GM23338 (cell line): ENCODE measurements at regions not wholly inside any gene's neighbourhood (a gene's known extent, or its start where the extent isn't known, plus 50 kb on each side); places are given as distances from the start of the nearest gene placed in this dataset.
"Not testable (repeated sequence)": the region's sequence is repeated elsewhere in the genome, so short reads cannot be mapped to it uniquely, and the experiment has no call there.

Experiments used
- ATAC-seq: fragments of 200-7000 bp; cut with Tn5 transposase; 3 replicates; pipeline ENCODE4 v1.9.1; 2020
- DNase-seq: peaks from one replicate; pipeline ENCODE4 v3.0.0-alpha.2; 2015; ENCODE audit warnings: low spot score
- H2AFZ ChIP-seq: fragments of 200-600 bp; sonication (generic); 2 replicates; pipeline ENCODE4 v1.8.0; 2016; ENCODE audit warnings: antibody characterized with exemption, mild to moderate bottlenecking, moderate library complexity
- H3F3A ChIP-seq: fragments of 200-600 bp; sonication (generic); replicated peaks from 2 replicates; pipeline ENCODE4 v1.8.0; 2017; ENCODE audit warnings: antibody characterized with exemption, mixed run types, low read depth
- H3K27ac ChIP-seq: fragments of 200-600 bp; sonication (generic); 2 replicates; pipeline ENCODE4 v1.6.1; 2016; ENCODE audit warnings: low read depth
- H3K27me3 ChIP-seq: fragments of 200-600 bp; sonication (generic); 2 replicates; pipeline ENCODE4 v1.8.0; 2016; ENCODE audit warnings: mild to moderate bottlenecking, mixed run types, moderate library complexity; ENCODE audit not compliant: insufficient read depth
- H3K36me3 ChIP-seq: fragments of 200-600 bp; sonication (generic); 2 replicates; pipeline ENCODE4 v1.8.0; 2016; ENCODE audit warnings: mild to moderate bottlenecking; ENCODE audit not compliant: insufficient read depth
- H3K4me1 ChIP-seq: fragments of 200-600 bp; sonication (generic); 2 replicates; pipeline ENCODE4 v1.8.0; 2016; ENCODE audit warnings: mild to moderate bottlenecking, moderate library complexity; ENCODE audit not compliant: insufficient read depth
- H3K4me2 ChIP-seq: fragments of 200-600 bp; sonication (generic); 2 replicates; pipeline ENCODE4 v1.7.1; 2017; ENCODE audit warnings: mixed run types
- H3K4me3 ChIP-seq: fragments of 200-600 bp; sonication (generic); 2 replicates; pipeline ENCODE4 v1.6.1; 2016; ENCODE audit warnings: mixed run types
- H3K79me2 ChIP-seq: fragments of 200-600 bp; sonication (generic); replicated peaks from 2 replicates; pipeline ENCODE4 v1.8.0; 2017; ENCODE audit warnings: mild to moderate bottlenecking; ENCODE audit not compliant: insufficient read depth
- H3K9me2 ChIP-seq: fragments of 200-600 bp; sonication (generic); 2 replicates; pipeline ENCODE4 v1.8.0; 2017; ENCODE audit not compliant: insufficient read depth
- H4K20me1 ChIP-seq: fragments of 200-600 bp; sonication (generic); replicated peaks from 2 replicates; pipeline ENCODE4 v1.8.0; 2017; ENCODE audit warnings: mild to moderate bottlenecking; ENCODE audit not compliant: insufficient read depth
- H3K27ac Mint-ChIP-seq: 2 replicates; pipeline ENCODE4 v1.8.0; 2020; ENCODE audit warnings: inconsistent platforms, mild to moderate bottlenecking, moderate library complexity, mixed read lengths
- H3K27me3 Mint-ChIP-seq: 3 replicates; pipeline ENCODE4 v1.8.0; 2022; ENCODE audit warnings: low read depth, mild to moderate bottlenecking, moderate library complexity, mixed read lengths, inconsistent platforms; ENCODE audit not compliant: insufficient read depth, poor library complexity
- H3K36me3 Mint-ChIP-seq: 3 replicates; pipeline ENCODE4 v1.8.0; 2021; ENCODE audit warnings: low read depth, mild to moderate bottlenecking, inconsistent platforms, moderate library complexity, mixed read lengths
- H3K4me1 Mint-ChIP-seq: 3 replicates; pipeline ENCODE4 v1.8.0; 2020; ENCODE audit warnings: mild to moderate bottlenecking, inconsistent platforms, mixed read lengths
- H3K4me3 Mint-ChIP-seq: 3 replicates; pipeline ENCODE4 v1.8.0; 2021; ENCODE audit warnings: moderate library complexity, mild to moderate bottlenecking, inconsistent platforms, mixed read lengths
- H3K9me3 Mint-ChIP-seq: 3 replicates; pipeline ENCODE4 v1.8.0; 2020; ENCODE audit warnings: moderate library complexity, mild to moderate bottlenecking, inconsistent platforms, mixed read lengths
- EZH2 ChIP-seq: fragments of 200-600 bp; sonication (generic); IDR thresholded peaks from one replicate; pipeline ENCODE4 v1.8.0; 2017; ENCODE audit warnings: antibody characterized with exemption, mild to moderate bottlenecking, low read depth; ENCODE audit not compliant: unreplicated experiment
- EZH2phosphoT487 ChIP-seq: fragments of 200-600 bp; sonication (generic); IDR thresholded peaks from one replicate; pipeline ENCODE4 v1.8.1; 2018; ENCODE audit warnings: antibody characterized with exemption; ENCODE audit not compliant: unreplicated experiment
- NANOG ChIP-seq: IDR thresholded peaks from 2 replicates; pipeline ENCODE4 v1.6.1; 2016; ENCODE audit warnings: antibody characterized with exemption, borderline replicate concordance
- STAT1 ChIP-seq: IDR thresholded peaks from one replicate; pipeline ENCODE4 v1.6.1; 2016; ENCODE audit warnings: antibody characterized with exemption; ENCODE audit not compliant: unreplicated experiment
- TF ChIP-seq, protein P1 (sequence below): fragments of 250-450 bp; sonication (Bioruptor Pico); IDR thresholded peaks from 2 replicates; pipeline ENCODE4 v1.5.0; 2020; ENCODE audit warnings: mild to moderate bottlenecking, moderate library complexity

DNA sequence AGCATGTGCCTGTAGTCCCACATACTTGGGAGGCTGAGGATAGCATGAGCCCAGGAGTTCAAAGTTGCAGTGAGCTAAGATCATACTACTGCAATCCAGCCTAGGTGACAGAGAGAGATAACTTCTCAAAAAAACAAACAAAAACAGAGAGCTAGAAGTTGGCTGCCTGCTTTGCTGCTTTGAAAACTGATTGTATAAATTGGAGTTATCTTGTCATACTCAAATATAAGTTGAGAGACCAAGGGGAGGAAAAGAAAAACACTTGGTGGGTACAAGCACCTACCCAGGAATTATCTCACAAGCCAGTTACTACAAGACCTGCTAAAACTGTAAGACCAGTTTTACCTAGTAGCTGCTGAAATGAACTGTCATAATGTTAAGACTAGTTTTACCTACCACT is 112.5 kb upstream of the SKAP2 start:
- H4K20me1 ChIP-seq, result no peaks in the 10 kb centered on the region
- H2AFZ ChIP-seq, result no peak overlapping the region
- no peak for DNase-seq
- no peaks in the 10 kb centered on the region for H3K4me1 ChIP-seq
- Mint-ChIP-seq H3K27me3 (peaks cover 2% of the 10 kb centered on the region), H3K4me3 (no peak overlapping the region), H3K4me1 (no peaks in the 10 kb centered on the region), H3K27ac (no peak overlapping the region), H3K9me3 (peaks cover 7% of the 10 kb centered on the region; the same call in 2 of the 3 replicates), H3K36me3 (no peaks in the 10 kb centered on the region)
- TF ChIP-seq NANOG, result no peak
- TF ChIP-seq, protein P1, sequence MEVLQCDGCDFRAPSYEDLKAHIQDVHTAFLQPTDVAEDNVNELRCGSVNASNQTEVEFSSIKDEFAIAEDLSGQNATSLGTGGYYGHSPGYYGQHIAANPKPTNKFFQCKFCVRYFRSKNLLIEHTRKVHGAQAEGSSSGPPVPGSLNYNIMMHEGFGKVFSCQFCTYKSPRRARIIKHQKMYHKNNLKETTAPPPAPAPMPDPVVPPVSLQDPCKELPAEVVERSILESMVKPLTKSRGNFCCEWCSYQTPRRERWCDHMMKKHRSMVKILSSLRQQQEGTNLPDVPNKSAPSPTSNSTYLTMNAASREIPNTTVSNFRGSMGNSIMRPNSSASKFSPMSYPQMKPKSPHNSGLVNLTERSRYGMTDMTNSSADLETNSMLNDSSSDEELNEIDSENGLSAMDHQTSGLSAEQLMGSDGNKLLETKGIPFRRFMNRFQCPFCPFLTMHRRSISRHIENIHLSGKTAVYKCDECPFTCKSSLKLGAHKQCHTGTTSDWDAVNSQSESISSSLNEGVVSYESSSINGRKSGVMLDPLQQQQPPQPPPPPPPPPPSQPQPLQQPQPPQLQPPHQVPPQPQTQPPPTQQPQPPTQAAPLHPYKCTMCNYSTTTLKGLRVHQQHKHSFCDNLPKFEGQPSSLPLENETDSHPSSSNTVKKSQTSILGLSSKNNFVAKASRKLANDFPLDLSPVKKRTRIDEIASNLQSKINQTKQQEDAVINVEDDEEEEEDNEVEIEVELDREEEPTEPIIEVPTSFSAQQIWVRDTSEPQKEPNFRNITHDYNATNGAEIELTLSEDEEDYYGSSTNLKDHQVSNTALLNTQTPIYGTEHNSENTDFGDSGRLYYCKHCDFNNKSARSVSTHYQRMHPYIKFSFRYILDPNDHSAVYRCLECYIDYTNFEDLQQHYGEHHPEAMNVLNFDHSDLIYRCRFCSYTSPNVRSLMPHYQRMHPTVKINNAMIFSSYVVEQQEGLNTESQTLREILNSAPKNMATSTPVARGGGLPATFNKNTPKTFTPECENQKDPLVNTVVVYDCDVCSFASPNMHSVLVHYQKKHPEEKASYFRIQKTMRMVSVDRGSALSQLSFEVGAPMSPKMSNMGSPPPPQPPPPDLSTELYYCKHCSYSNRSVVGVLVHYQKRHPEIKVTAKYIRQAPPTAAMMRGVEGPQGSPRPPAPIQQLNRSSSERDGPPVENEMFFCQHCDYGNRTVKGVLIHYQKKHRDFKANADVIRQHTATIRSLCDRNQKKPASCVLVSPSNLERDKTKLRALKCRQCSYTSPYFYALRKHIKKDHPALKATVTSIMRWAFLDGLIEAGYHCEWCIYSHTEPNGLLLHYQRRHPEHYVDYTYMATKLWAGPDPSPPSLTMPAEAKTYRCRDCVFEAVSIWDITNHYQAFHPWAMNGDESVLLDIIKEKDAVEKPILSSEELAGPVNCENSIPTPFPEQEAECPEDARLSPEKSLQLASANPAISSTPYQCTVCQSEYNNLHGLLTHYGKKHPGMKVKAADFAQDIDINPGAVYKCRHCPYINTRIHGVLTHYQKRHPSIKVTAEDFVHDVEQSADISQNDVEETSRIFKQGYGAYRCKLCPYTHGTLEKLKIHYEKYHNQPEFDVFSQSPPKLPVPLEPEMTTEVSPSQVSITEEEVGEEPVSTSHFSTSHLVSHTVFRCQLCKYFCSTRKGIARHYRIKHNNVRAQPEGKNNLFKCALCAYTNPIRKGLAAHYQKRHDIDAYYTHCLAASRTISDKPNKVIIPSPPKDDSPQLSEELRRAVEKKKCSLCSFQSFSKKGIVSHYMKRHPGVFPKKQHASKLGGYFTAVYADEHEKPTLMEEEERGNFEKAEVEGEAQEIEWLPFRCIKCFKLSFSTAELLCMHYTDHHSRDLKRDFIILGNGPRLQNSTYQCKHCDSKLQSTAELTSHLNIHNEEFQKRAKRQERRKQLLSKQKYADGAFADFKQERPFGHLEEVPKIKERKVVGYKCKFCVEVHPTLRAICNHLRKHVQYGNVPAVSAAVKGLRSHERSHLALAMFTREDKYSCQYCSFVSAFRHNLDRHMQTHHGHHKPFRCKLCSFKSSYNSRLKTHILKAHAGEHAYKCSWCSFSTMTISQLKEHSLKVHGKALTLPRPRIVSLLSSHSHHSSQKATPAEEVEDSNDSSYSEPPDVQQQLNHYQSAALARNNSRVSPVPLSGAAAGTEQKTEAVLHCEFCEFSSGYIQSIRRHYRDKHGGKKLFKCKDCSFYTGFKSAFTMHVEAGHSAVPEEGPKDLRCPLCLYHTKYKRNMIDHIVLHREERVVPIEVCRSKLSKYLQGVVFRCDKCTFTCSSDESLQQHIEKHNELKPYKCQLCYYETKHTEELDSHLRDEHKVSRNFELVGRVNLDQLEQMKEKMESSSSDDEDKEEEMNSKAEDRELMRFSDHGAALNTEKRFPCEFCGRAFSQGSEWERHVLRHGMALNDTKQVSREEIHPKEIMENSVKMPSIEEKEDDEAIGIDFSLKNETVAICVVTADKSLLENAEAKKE (CRISPR knock-in tag), result no peak
- no peak for TF ChIP-seq STAT1
- TF ChIP-seq EZH2, result no peak
- no peak for TF ChIP-seq EZH2phosphoT487
- no peaks in the 10 kb centered on the region for H3F3A ChIP-seq
- H3K4me3 ChIP-seq, result no peak overlapping the region
- no peak overlapping the region for H3K27ac ChIP-seq
- H3K36me3 ChIP-seq, result no peaks in the 10 kb centered on the region
- H3K27me3 ChIP-seq, result no peaks in the 10 kb centered on the region
- peaks cover 5% of the 10 kb centered on the region; the same call in 1 of the 2 replicates for H3K9me2 ChIP-seq
- no peak overlapping the region for H3K4me2 ChIP-seq
- H3K79me2 ChIP-seq, result no peaks in the 10 kb centered on the region
- ATAC-seq, result no peak

DNA sequence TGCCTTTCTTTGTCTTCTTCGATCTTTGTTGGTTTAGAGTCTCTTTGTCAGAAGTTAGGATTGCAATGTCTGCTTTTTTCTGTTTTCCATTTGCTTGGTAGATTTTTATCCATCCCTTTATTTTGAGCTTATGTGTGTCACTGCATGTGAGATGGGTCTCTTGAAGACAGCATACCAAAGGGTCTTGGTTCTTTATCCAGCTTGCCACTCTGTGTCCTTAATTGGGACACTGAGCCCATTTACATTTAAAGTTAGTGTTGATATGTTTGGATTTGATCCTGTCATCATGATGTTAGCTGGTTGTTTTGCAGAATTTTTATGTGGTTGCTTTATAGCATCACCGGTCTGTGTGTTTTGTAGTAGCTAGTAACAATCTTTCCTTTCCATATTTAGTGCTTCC is 107.5 kb upstream of the SKAP2 start:
- not testable (repeated sequence) for H3K27me3 ChIP-seq, DNase-seq, H4K20me1 ChIP-seq, H3K4me1 ChIP-seq, H3K4me3 ChIP-seq, H3F3A ChIP-seq, H3K27ac Mint-ChIP-seq, H3K36me3 Mint-ChIP-seq, H3K4me2 ChIP-seq, H3K79me2 ChIP-seq, H2AFZ ChIP-seq, H3K27ac ChIP-seq, H3K27me3 Mint-ChIP-seq, H3K4me3 Mint-ChIP-seq, H3K36me3 ChIP-seq, H3K9me2 ChIP-seq, ATAC-seq, H3K4me1 Mint-ChIP-seq
- peaks cover 12% of the 10 kb centered on the region; the same call in 2 of the 3 replicates for H3K9me3 Mint-ChIP-seq
